Peyer's patch (tissue), 4 donors: ENCODE measurements at regions not wholly inside any gene's neighbourhood (a gene's known extent, or its start where the extent isn't known, plus 50 kb on each side); places are given as distances from the start of the nearest gene placed in this dataset.
A peak's percentile ranks its signal among the peaks of the same experiment; 100 is the strongest.

ENCODE experiments used
- DNase-seq, 3 donors: peaks; one replicate each; pipeline ENCODE4 v3.0.0-alpha.2; 2017 to 2019
- H3K27ac ChIP-seq, 4 donors: fragments of 200-600 bp; sonication (generic); one replicate each; pipeline ENCODE4 v1.5.1; 2016 to 2019
- H3K27me3 ChIP-seq, 2 donors: fragments of 200-600 bp; sonication (generic); one replicate each; pipeline ENCODE4 v1.5.1; 2019
- H3K36me3 ChIP-seq, 3 donors: fragments of 200-600 bp; sonication (generic); one replicate each; pipeline ENCODE4 v1.5.1; 2016 to 2019
- H3K4me1 ChIP-seq, 4 donors: fragments of 200-600 bp; sonication (generic); one replicate each; pipeline ENCODE4 v1.5.1; 2016 to 2019
- H3K4me3 ChIP-seq, 4 donors: fragments of 200-600 bp; sonication (generic); 1 replicate in 3 of 4; 2 replicates in 1 of 4; pipeline ENCODE4 v1.5.1; 2016 to 2019; ENCODE audit warnings: mild to moderate bottlenecking in 1 of 4
- H3K9me3 ChIP-seq, 4 donors: fragments of 200-600 bp; sonication (generic); one replicate each; pipeline ENCODE4 v1.5.1; 2016 to 2019; ENCODE audit warnings: mild to moderate bottlenecking in 1 of 4
- CTCF ChIP-seq, 6 experiments: fragments of 450-650 bp in 4 of 6; fragments of 200-600 bp in 2 of 6; sonication (generic) in 1 of 6; IDR thresholded peaks; one replicate each; pipeline ENCODE4 v1.5.1; 2017 to 2019; ENCODE audit warnings: antibody characterized with exemption in 6 of 6, mild to moderate bottlenecking in 3 of 6, moderate library complexity in 1 of 6
- POLR2A ChIP-seq, 2 donors: fragments of 450-650 bp; IDR thresholded peaks; one replicate each; pipeline ENCODE4 v1.5.1; 2017; ENCODE audit warnings: antibody characterized with exemption in 2 of 2, mild to moderate bottlenecking in 2 of 2, moderate library complexity in 2 of 2

GRCh38 chr6:8983202-8983688 is 547.9 kb upstream of the SLC35B3 start:
- no peaks in the 10 kb centered on the region for H3K4me1 ChIP-seq
- H3K4me3 ChIP-seq: peak overlapping the region in 1 of 4 donors; percentile 32
- TF ChIP-seq CTCF (IDR thresholded peaks at IDR 0.05) (peak in 5 of 6 experiments; percentile 25 to 85 (median 79)), POLR2A (IDR thresholded peaks at IDR 0.05) (no peak)
- no peaks in the 10 kb centered on the region for H3K36me3 ChIP-seq
- no peak overlapping the region for H3K27ac ChIP-seq
- peak in 2 of 3 donors; percentile 68 to 71 for DNase-seq
- no peaks in the 10 kb centered on the region for H3K9me3 ChIP-seq
- no peaks in the 10 kb centered on the region for H3K27me3 ChIP-seq

GRCh38 chr6:8982668-8983067 is 547.3 kb upstream of the SLC35B3 start:
- TF ChIP-seq CTCF (IDR thresholded peaks at IDR 0.05): no peak
- no peak for TF ChIP-seq POLR2A (IDR thresholded peaks at IDR 0.05)
- H3K27me3 ChIP-seq: no peaks in the 10 kb centered on the region
- no peaks in the 10 kb centered on the region for H3K4me1 ChIP-seq
- H3K9me3 ChIP-seq: no peaks in the 10 kb centered on the region
- H3K27ac ChIP-seq: no peak overlapping the region
- H3K4me3 ChIP-seq: peak overlapping the region in 1 of 4 donors; percentile 32
- DNase-seq: no peak
- H3K36me3 ChIP-seq: no peaks in the 10 kb centered on the region

- H3K27ac ChIP-seq: no peak overlapping the region
- no peak overlapping the region for H3K4me3 ChIP-seq
- TF ChIP-seq CTCF (IDR thresholded peaks at IDR 0.05): no peak
- TF ChIP-seq POLR2A (IDR thresholded peaks at IDR 0.05): no peak
- H3K9me3 ChIP-seq: peaks cover 0 to 6% (median 0%) of the 10 kb centered on the region in 4 donors
- H3K4me1 ChIP-seq: no peaks in the 10 kb centered on the region
- H3K36me3 ChIP-seq: no peaks in the 10 kb centered on the region
- no peak for DNase-seq
- no peaks in the 10 kb centered on the region for H3K27me3 ChIP-seq
Observed at GRCh38 chr6:8973395-8973794, 538.0 kb upstream of the SLC35B3 start.

- TF ChIP-seq POLR2A (IDR thresholded peaks at IDR 0.05): no peak
- no peak for TF ChIP-seq CTCF (IDR thresholded peaks at IDR 0.05)
- Histone ChIP-seq H3K4me3 (no peak overlapping the region), H3K4me1 (no peaks in the 10 kb centered on the region), H3K27me3 (no peaks in the 10 kb centered on the region), H3K9me3 (peaks cover 0 to 6% (median 0%) of the 10 kb centered on the region in 4 donors), H3K27ac (no peak overlapping the region), H3K36me3 (no peaks in the 10 kb centered on the region)
- no peak for DNase-seq
Observed at GRCh38 chr6:8969747-8970146, 534.4 kb upstream of the SLC35B3 start.

GRCh38 chr6:8958894-8959511 is 523.7 kb upstream of the SLC35B3 start:
- H3K27ac ChIP-seq: no peak overlapping the region
- H3K4me3 ChIP-seq: no peak overlapping the region
- DNase-seq: no peak
- H3K9me3 ChIP-seq: no peaks in the 10 kb centered on the region
- no peaks in the 10 kb centered on the region for H3K36me3 ChIP-seq
- TF ChIP-seq CTCF (IDR thresholded peaks at IDR 0.05) (no peak), POLR2A (IDR thresholded peaks at IDR 0.05) (no peak)
- no peaks in the 10 kb centered on the region for H3K4me1 ChIP-seq
- H3K27me3 ChIP-seq: no peaks in the 10 kb centered on the region
